Psoas muscle (tissue), 7 donors: ENCODE measurements at regions not wholly inside any gene's neighbourhood (a gene's known extent, or its start where the extent isn't known, plus 50 kb on each side); places are given as distances from the start of the nearest gene placed in this dataset.

ENCODE experiments used
- ATAC-seq, 4 donors: fragments of 200-7000 bp; cut with Tn5 transposase; one replicate each; pipeline ENCODE4 v1.9.1; 2020; ENCODE audit warnings: moderate library complexity in 3 of 4, mild to moderate bottlenecking in 2 of 4
- DNase-seq, 2 donors: peaks; one replicate each; pipeline ENCODE4 v3.0.0-alpha.2; 2020
- H3K27ac ChIP-seq: fragments of 200-600 bp; one replicate; pipeline ENCODE4 v1.8.0; 2022
- H3K27me3 ChIP-seq, 3 donors: fragments of 200-600 bp in 1 of 3; one replicate each; pipeline versions ENCODE4 v1.6.1 to v1.8.0; 2013 to 2022; ENCODE audit warnings: low read length in 2 of 3, mild to moderate bottlenecking in 2 of 3, moderate library complexity in 1 of 3; ENCODE audit not compliant: insufficient read depth in 3 of 3
- H3K36me3 ChIP-seq, 2 donors: fragments of 200-600 bp in 1 of 2; one replicate each; pipeline versions ENCODE4 v1.6.1 to v1.8.0; 2013 to 2022; ENCODE audit warnings: low read depth in 1 of 2, mild to moderate bottlenecking in 1 of 2, moderate library complexity in 1 of 2; ENCODE audit not compliant: insufficient read depth in 1 of 2
- H3K4me1 ChIP-seq: fragments of 200-600 bp; one replicate; pipeline ENCODE4 v1.8.0; 2022
- H3K4me3 ChIP-seq: fragments of 200-600 bp; one replicate; pipeline ENCODE4 v1.8.0; 2022; ENCODE audit warnings: mild to moderate bottlenecking
- H3K9me3 ChIP-seq: fragments of 200-600 bp; one replicate; pipeline ENCODE4 v1.8.0; 2022
- CTCF ChIP-seq: fragments of 200-600 bp; IDR thresholded peaks from one replicate; pipeline ENCODE4 v1.8.0; 2022; ENCODE audit warnings: antibody characterized with exemption
- WGBS, 3 donors: extraction: QIAGEN DNeasy Blood & Tissue Kit; methylation state at CpG; one replicate each; pipeline versions ENCODE4 v1.1.6 to v1.1.7; 2013; 5-methylcytosine and 5-hydroxymethylcytosine counted together
- intact Hi-C, 2 donors: fragments of 100-400 bp; cut with DNase I; formaldehyde crosslinking; loops; one replicate each; pipeline versions ENCODE4 v1.11.0 to v1.14.2; 2022
- donor health status: healthy with polysubstance abuse.
- donor health status: DM: no; HTN: no; CAD: no; lungs with moderate emphysema.
- donor health status: Bipolar disorder and iron deficiency.
- donor health status: healthy.
- donor health status: DM: yes; HTN: yes; CAD: no.
- donor health status: DM: no; HTN: no; CAD: no.
- donor health status: DM: yes; HTN: yes; CAD: no.

GRCh38 chr9:87824216-87824875, 58.3 kb upstream of the SPATA31E1 start:
- no peak overlapping the region for H3K4me3 ChIP-seq
- TF ChIP-seq CTCF, result no peak
- H3K9me3 ChIP-seq, result no peaks in the 10 kb centered on the region
- H3K4me1 ChIP-seq, result no peaks in the 10 kb centered on the region
- no peak overlapping the region for H3K27ac ChIP-seq
- intact Hi-C loops, result no loop called here
- ATAC-seq, result no peak
- no peaks in the 10 kb centered on the region for H3K36me3 ChIP-seq
- WGBS, 3 donors, result 95 to 96% (median 96%) methylated on average over 26 to 31 of the region's 31 CpGs
- DNase-seq, result no peak
- peaks cover 0 to 3% (median 2%) of the 10 kb centered on the region in 3 donors for H3K27me3 ChIP-seq

GRCh38 chr9:87824886-87825285, 57.8 kb upstream of the SPATA31E1 start:
- Histone ChIP-seq H3K36me3 (no peaks in the 10 kb centered on the region), H3K4me3 (no peak overlapping the region), H3K27me3 (peaks cover 0 to 3% (median 3%) of the 10 kb centered on the region in 3 donors), H3K9me3 (no peaks in the 10 kb centered on the region), H3K4me1 (no peaks in the 10 kb centered on the region), H3K27ac (no peak overlapping the region)
- no peak for ATAC-seq
- no peak for DNase-seq
- intact Hi-C loops, result no loop called here
- WGBS, 3 donors, result 94 to 95% (median 95%) methylated on average over 24 of the region's 24 CpGs
- TF ChIP-seq CTCF, result no peak

DNA sequence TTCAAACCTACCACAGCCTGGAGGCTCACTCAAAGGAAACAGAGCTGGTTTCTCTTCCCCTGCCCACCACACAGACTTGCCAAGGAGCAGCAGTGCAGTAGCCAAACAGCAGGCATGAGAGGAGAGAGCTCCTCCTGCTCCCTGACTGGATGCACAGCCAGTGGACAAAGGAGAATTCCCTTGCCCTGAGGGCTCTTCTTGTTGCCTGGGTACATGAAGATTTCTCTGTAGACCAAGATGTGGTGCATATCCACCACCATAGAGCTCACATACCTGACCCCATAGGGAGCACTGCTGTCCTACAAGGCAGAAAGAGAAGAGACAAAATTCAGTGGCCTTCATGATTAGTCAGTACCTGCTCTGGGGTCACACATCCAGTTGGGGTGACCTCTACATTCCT, 56.3 kb upstream of the SPATA31E1 start:
- Histone ChIP-seq H3K27me3 (peaks cover 0 to 3% (median 3%) of the 10 kb centered on the region in 3 donors), H3K4me3 (no peak overlapping the region), H3K9me3 (no peaks in the 10 kb centered on the region), H3K36me3 (no peaks in the 10 kb centered on the region), H3K27ac (no peak overlapping the region), H3K4me1 (no peaks in the 10 kb centered on the region)
- TF ChIP-seq CTCF, result no peak
- DNase-seq (no peak), ATAC-seq (no peak)
- intact Hi-C loops, result no loop called here

GRCh38 chr9:87827341-87827740, 55.3 kb upstream of the SPATA31E1 start:
- no peak for ATAC-seq
- Histone ChIP-seq H3K27me3 (peaks cover 0 to 3% (median 3%) of the 10 kb centered on the region in 3 donors), H3K36me3 (no peaks in the 10 kb centered on the region), H3K4me1 (no peaks in the 10 kb centered on the region), H3K9me3 (no peaks in the 10 kb centered on the region), H3K27ac (no peak overlapping the region), H3K4me3 (no peak overlapping the region)
- TF ChIP-seq CTCF, result no peak
- 84 to 92% (median 86%) methylated on average over 2 of the region's 2 CpGs for WGBS, 3 donors
- intact Hi-C loops, result no loop called here
- DNase-seq, result no peak

DNA sequence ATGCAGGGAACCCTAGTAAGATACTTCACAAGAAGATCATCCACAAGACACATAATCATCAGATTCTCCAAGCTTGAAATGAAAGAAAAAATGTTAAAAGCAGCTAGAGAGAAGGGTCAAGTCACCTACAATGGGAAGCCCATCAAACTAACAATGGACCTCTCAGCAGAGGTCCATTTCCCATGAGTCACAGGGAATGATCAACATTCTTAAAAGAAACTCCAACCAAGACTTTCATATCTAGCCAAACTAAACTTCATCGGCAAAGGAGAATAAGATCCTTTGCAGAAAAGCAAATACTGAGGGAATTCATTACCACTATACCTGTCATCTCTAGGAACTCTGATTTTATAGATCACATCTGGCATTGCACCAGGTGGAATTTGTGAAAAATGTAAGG, 52.9 kb upstream of the SPATA31E1 start:
- no peaks in the 10 kb centered on the region for H3K36me3 ChIP-seq
- H3K4me1 ChIP-seq, result no peaks in the 10 kb centered on the region
- no peaks in the 10 kb centered on the region for H3K9me3 ChIP-seq
- no peak overlapping the region for H3K27ac ChIP-seq
- peaks cover 0 to 3% (median 3%) of the 10 kb centered on the region in 3 donors for H3K27me3 ChIP-seq
- 71 to 81% (median 74%) methylated on average over 1 of the region's 1 CpG for WGBS, 3 donors
- ATAC-seq, result no peak
- intact Hi-C loops, result no loop called here
- TF ChIP-seq CTCF, result no peak
- DNase-seq, result no peak
- no peak overlapping the region for H3K4me3 ChIP-seq
